WTC11 (cell line): ENCODE measurements at regions not wholly inside any gene's neighbourhood (a gene's known extent, or its start where the extent isn't known, plus 50 kb on each side); places are given as distances from the start of the nearest gene placed in this dataset.

Experiments
- ATAC-seq: fragments of 200-7000 bp; cut with Tn5 transposase; 2 replicates; pipeline ENCODE4 v1.10.0; 2021; ENCODE audit warnings: mild to moderate bottlenecking, moderate library complexity
- CTCF ChIA-PET: fragments of 300-600 bp; sonication (Branson Sonifier 250); formaldehyde crosslinking; loops from one replicate; lab custom pipeline; 2021; ENCODE audit warnings: antibody characterized with exemption; lab: Charles Lee
- POLR2A ChIA-PET: fragments of 350-600 bp; sonication (Branson Sonifier 250); formaldehyde crosslinking; loops from one replicate; lab custom pipeline; 2021; ENCODE audit warnings: antibody characterized with exemption; lab: Charles Lee
- DNase-seq: peaks from one replicate; pipeline ENCODE4 v3.0.0; 2021; ENCODE audit warnings: low spot score
- H3K27ac Mint-ChIP-seq: 2 replicates; pipeline ENCODE4 v1.8.0; 2021; ENCODE audit warnings: mixed read lengths
- H3K27me3 Mint-ChIP-seq: 2 replicates; pipeline ENCODE4 v1.8.0; 2021; ENCODE audit warnings: low read depth, mild to moderate bottlenecking, moderate library complexity, mixed read lengths
- H3K36me3 Mint-ChIP-seq: 2 replicates; pipeline ENCODE4 v1.8.0; 2021; ENCODE audit warnings: mixed read lengths
- H3K4me1 Mint-ChIP-seq: 2 replicates; pipeline ENCODE4 v1.8.0; 2022; ENCODE audit warnings: mixed read lengths
- H3K4me3 Mint-ChIP-seq: 2 replicates; pipeline ENCODE4 v1.8.0; 2021; ENCODE audit warnings: mild to moderate bottlenecking, moderate library complexity, mixed read lengths
- H3K9me3 Mint-ChIP-seq: 2 replicates; pipeline ENCODE4 v1.8.0; 2021; ENCODE audit warnings: mixed read lengths
- ATF6 ChIP-seq: sonication (generic); formaldehyde crosslinking; IDR thresholded peaks from 2 replicates; pipeline ENCODE4 v1.8.1; 2023; ENCODE audit warnings: mild to moderate bottlenecking, missing genetic modification reagents
- ESRRA ChIP-seq: sonication (generic); formaldehyde crosslinking; IDR thresholded peaks from 2 replicates; pipeline ENCODE4 v1.8.1; 2022; ENCODE audit warnings: mild to moderate bottlenecking, missing genetic modification reagents, borderline replicate concordance
- FOXK1 ChIP-seq: sonication (generic); formaldehyde crosslinking; IDR thresholded peaks from 2 replicates; pipeline ENCODE4 v1.8.0; 2022; ENCODE audit warnings: mild to moderate bottlenecking, moderate library complexity, missing genetic modification reagents
- GTF2I ChIP-seq: fragments of 250-450 bp; sonication (Bioruptor Pico); conservative IDR thresholded peaks from 2 replicates; pipeline ENCODE4 v1.4.0; 2021; ENCODE audit warnings: mild to moderate bottlenecking
- NFATC4 ChIP-seq: fragments of 250-450 bp; sonication (Bioruptor Pico); IDR thresholded peaks from 2 replicates; pipeline ENCODE4 v1.9.0; 2021; ENCODE audit warnings: mild to moderate bottlenecking
- OVOL2 ChIP-seq: fragments of 250-450 bp; sonication (Bioruptor Pico); IDR thresholded peaks from 2 replicates; pipeline ENCODE4 v1.9.0; 2021; ENCODE audit warnings: mild to moderate bottlenecking, borderline replicate concordance
- PRDM15 ChIP-seq: sonication (generic); formaldehyde crosslinking; IDR thresholded peaks from 2 replicates; pipeline ENCODE4 v1.8.0; 2022; ENCODE audit warnings: missing genetic modification reagents
- PRRX2 ChIP-seq: fragments of 250-450 bp; sonication (Bioruptor Pico); IDR thresholded peaks from 2 replicates; pipeline ENCODE4 v1.8.0; 2021; ENCODE audit warnings: mild to moderate bottlenecking
- RORB ChIP-seq: fragments of 250-450 bp; sonication (Bioruptor Pico); IDR thresholded peaks from 2 replicates; pipeline ENCODE4 v1.9.0; 2021; ENCODE audit warnings: mild to moderate bottlenecking
- TEAD4 ChIP-seq: sonication (generic); formaldehyde crosslinking; IDR thresholded peaks from 2 replicates; pipeline ENCODE4 v1.8.0; 2022; ENCODE audit warnings: mild to moderate bottlenecking, missing genetic modification reagents
- TP53 ChIP-seq: sonication (generic); formaldehyde crosslinking; IDR thresholded peaks from 2 replicates; pipeline ENCODE4 v1.8.1; 2023; ENCODE audit warnings: mild to moderate bottlenecking, missing genetic modification reagents
- ZNF121 ChIP-seq: sonication (generic); formaldehyde crosslinking; IDR thresholded peaks from 2 replicates; pipeline ENCODE4 v1.8.0; 2023; ENCODE audit warnings: missing genetic modification reagents
- ZNF396 ChIP-seq: fragments of 250-450 bp; sonication (Bioruptor Pico); IDR thresholded peaks from 2 replicates; pipeline ENCODE4 v1.8.0; 2021; ENCODE audit warnings: mild to moderate bottlenecking, moderate library complexity, borderline replicate concordance
- ZNF423 ChIP-seq: fragments of 250-450 bp; sonication (Bioruptor Pico); IDR thresholded peaks from 2 replicates; pipeline ENCODE4 v2.1.2; 2022; ENCODE audit warnings: mild to moderate bottlenecking, moderate library complexity
- TF ChIP-seq, protein P1 (sequence below): sonication (generic); formaldehyde crosslinking; IDR thresholded peaks from 2 replicates; pipeline ENCODE4 v1.8.1; 2022; ENCODE audit warnings: missing genetic modification reagents, borderline replicate concordance
- TF ChIP-seq, protein P2 (sequence below): fragments of 250-450 bp; sonication (Bioruptor Pico); conservative IDR thresholded peaks from 2 replicates; pipeline ENCODE4 v1.9.0; 2021; ENCODE audit warnings: mild to moderate bottlenecking

GRCh38 chr5:4215143-4215542, 619.5 kb downstream of the IRX1 start:
- TF ChIP-seq PRDM15 (no peak), TEAD4 (CRISPR knock-in tag) (no peak)
- TF ChIP-seq, protein P1, sequence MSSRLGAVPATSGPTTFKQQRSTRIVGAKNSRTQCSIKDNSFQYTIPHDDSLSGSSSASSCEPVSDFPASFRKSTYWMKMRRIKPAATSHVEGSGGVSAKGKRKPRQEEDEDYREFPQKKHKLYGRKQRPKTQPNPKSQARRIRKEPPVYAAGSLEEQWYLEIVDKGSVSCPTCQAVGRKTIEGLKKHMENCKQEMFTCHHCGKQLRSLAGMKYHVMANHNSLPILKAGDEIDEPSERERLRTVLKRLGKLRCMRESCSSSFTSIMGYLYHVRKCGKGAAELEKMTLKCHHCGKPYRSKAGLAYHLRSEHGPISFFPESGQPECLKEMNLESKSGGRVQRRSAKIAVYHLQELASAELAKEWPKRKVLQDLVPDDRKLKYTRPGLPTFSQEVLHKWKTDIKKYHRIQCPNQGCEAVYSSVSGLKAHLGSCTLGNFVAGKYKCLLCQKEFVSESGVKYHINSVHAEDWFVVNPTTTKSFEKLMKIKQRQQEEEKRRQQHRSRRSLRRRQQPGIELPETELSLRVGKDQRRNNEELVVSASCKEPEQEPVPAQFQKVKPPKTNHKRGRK (CRISPR knock-in tag) = peak; percentile 88; the same call in 1 of the 2 replicates
- POLR2A ChIA-PET = no interaction called here
- Mint-ChIP-seq H3K4me3 (no peak overlapping the region), H3K36me3 (no peaks in the 10 kb centered on the region), H3K9me3 (no peaks in the 10 kb centered on the region), H3K27ac (no peak overlapping the region), H3K4me1 (peaks cover 32% of the 10 kb centered on the region), H3K27me3 (peaks cover 68% of the 10 kb centered on the region)
- CTCF ChIA-PET = no interaction called here
- DNase-seq = no peak
- ATAC-seq = no peak

DNA sequence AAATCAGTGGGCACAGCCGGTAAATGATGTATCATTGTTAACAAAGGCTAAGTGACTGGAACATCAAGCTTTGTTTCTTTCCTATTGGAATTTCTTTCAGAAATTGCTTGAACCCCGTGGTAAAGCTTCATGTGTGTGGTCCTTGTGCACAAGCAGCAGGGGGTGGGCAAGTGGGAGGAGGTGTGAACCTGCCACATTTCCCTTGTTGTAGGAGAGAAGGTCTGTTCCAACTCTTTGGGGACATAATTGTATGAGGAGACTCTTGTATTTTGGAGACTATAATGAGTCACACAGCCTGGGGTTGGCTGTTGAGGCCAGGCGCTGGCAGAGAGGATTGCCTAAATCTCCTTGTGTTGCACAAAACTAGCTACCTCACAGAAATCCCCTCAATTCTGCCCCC, 620.5 kb downstream of the IRX1 start:
- TF ChIP-seq, protein P2, sequence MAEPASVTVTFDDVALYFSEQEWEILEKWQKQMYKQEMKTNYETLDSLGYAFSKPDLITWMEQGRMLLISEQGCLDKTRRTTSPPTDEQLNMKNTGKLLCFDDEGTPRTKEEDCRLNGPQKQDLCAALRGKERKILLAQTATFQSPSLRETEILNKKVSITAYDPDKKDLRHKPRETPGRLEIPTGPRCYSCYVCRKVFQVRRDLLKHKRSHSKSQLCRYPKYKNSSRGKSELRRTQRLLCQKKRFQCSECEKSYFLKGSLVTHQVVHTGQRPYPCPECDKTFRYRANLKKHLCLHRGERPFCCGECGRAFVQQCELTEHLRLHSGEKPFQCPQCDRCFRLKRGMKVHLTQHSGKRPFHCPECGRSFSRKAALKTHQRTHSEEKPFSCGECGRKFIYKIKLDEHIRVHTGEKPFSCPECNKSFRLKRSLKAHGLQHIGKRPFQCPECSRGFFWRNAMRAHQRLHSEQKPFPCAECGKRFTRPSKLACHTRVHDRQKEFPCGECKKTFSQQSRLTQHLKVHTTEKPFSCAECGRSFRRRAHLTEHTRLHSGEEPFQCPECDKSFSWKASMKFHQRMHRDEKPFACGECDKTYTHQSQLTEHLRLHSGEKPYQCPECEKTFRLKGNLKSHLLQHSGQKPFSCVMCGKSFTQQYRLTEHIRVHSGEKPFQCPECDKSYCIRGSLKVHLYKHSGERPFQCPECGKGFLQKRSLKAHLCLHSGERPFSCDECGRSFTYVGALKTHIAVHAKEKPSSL = no peak
- TF ChIP-seq GTF2I (CRISPR knock-in tag) (no peak), PRRX2 (CRISPR knock-in tag) (no peak), ZNF121 (CRISPR knock-in tag) (no peak), OVOL2 (CRISPR knock-in tag) (no peak), ZNF423 (CRISPR knock-in tag) (no peak), FOXK1 (CRISPR knock-in tag) (no peak), RORB (no peak), TP53 (CRISPR knock-in tag) (no peak), NFATC4 (CRISPR knock-in tag) (no peak), ATF6 (CRISPR knock-in tag) (no peak), ESRRA (CRISPR knock-in tag) (no peak), ZNF396 (CRISPR knock-in tag) (no peak)
- POLR2A ChIA-PET = no interaction called here
- ATAC-seq (no peak), DNase-seq (no peak)
- H3K27me3 Mint-ChIP-seq = peaks cover 59% of the 10 kb centered on the region
- H3K4me1 Mint-ChIP-seq = peaks cover 32% of the 10 kb centered on the region
- no peak overlapping the region for H3K27ac Mint-ChIP-seq
- no peaks in the 10 kb centered on the region for H3K36me3 Mint-ChIP-seq
- no peaks in the 10 kb centered on the region for H3K9me3 Mint-ChIP-seq
- no peak overlapping the region for H3K4me3 Mint-ChIP-seq
- CTCF ChIA-PET = no interaction called here
